VCaP (cell line): ENCODE measurements at regions not wholly inside any gene's neighbourhood (a gene's known extent, or its start where the extent isn't known, plus 50 kb on each side); places are given as distances from the start of the nearest gene placed in this dataset.

Experiments
- H3K27ac ChIP-seq: fragments of 450-650 bp; 2 replicates; pipeline ENCODE4 v1.5.1; 2017
- CTCF ChIP-seq: fragments of 450-650 bp; conservative IDR thresholded peaks from 2 replicates; pipeline ENCODE4 v1.5.1; 2017; ENCODE audit warnings: mild to moderate bottlenecking, moderate library complexity

- peak; percentile 23; the same call in 1 of the 2 replicates for TF ChIP-seq CTCF
- no peak overlapping the region for H3K27ac ChIP-seq
Observed at GRCh38 chr1:72724951-72725861, 442.9 kb upstream of the NEGR1 start.

- no peak overlapping the region for H3K27ac ChIP-seq
- no peak for TF ChIP-seq CTCF
Observed at GRCh38 chr1:72705921-72706320, 423.6 kb upstream of the NEGR1 start.

GRCh38 chr1:72704841-72705477, 422.6 kb upstream of the NEGR1 start:
- H3K27ac ChIP-seq = no peak overlapping the region
- TF ChIP-seq CTCF = no peak

- H3K27ac ChIP-seq = no peak overlapping the region
- no peak for TF ChIP-seq CTCF
Observed at GRCh38 chr1:72697410-72697809, 415.1 kb upstream of the NEGR1 start.

GRCh38 chr1:72693899-72694298, 411.6 kb upstream of the NEGR1 start:
- H3K27ac ChIP-seq = peak overlapping the region; percentile 77
- no peak for TF ChIP-seq CTCF

- peak overlapping the region; percentile 77 for H3K27ac ChIP-seq
- no peak for TF ChIP-seq CTCF
Observed at GRCh38 chr1:72693376-72693775, 411.0 kb upstream of the NEGR1 start.

GRCh38 chr1:72690871-72691270, 408.5 kb upstream of the NEGR1 start:
- no peak for TF ChIP-seq CTCF
- H3K27ac ChIP-seq = no peak overlapping the region
